ENCODE measurements at regions not wholly inside any gene's neighbourhood (a gene's known extent, or its start where the extent isn't known, plus 50 kb on each side); places are given as distances from the start of the nearest gene placed in this dataset.

DNA sequence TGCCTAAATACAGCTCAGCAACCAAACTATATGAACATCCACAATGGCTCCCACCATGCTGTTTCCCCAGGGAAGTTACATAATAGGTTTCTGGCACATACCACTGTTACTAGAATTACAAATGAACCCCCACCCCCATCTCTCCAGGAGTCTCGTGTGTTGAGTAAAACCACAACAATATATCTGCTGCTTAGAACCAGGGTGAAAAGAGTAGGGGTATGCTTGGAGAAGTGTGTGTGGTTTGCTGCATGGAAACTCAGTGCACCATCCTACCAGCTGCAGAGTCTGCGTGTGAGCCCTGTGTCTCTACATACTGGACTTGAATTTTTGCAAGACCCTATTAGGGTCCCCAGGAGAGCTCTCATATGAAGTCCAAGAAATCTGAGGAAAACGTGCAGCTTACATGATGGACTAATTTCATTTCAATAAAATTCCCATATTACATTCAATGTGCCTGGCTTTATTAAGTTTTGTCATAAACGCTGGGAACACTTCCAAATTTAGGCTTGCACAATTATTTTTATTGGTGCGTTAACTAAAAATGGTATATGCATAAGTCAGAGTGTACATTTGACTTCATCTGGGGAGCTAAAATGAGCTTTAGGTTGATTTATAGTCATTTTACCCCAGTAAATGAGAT is 104.5 kb upstream of the NFIB start:
- TF ChIP-seq EZH2 (IDR thresholded peaks at IDR 0.05; ENCODE audit: borderline replicate concordance, low read depth, low read length, poor library complexity, severe bottlenecking), result no peak
- TF ChIP-seq, protein P1, sequence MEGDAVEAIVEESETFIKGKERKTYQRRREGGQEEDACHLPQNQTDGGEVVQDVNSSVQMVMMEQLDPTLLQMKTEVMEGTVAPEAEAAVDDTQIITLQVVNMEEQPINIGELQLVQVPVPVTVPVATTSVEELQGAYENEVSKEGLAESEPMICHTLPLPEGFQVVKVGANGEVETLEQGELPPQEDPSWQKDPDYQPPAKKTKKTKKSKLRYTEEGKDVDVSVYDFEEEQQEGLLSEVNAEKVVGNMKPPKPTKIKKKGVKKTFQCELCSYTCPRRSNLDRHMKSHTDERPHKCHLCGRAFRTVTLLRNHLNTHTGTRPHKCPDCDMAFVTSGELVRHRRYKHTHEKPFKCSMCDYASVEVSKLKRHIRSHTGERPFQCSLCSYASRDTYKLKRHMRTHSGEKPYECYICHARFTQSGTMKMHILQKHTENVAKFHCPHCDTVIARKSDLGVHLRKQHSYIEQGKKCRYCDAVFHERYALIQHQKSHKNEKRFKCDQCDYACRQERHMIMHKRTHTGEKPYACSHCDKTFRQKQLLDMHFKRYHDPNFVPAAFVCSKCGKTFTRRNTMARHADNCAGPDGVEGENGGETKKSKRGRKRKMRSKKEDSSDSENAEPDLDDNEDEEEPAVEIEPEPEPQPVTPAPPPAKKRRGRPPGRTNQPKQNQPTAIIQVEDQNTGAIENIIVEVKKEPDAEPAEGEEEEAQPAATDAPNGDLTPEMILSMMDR (conservative IDR thresholded peaks at IDR 0.05; ENCODE audit: low read depth, low read length), result no peak
